Activated CD8-positive, alpha-beta memory T cell treated with anti-CD3 and anti-CD28 coated beads, Interleukin-2, amount 10 ng/mL, durations not matched to agents 7 days and 5 days (primary cell): ENCODE measurements at regions not wholly inside any gene's neighbourhood (a gene's known extent, or its start where the extent isn't known, plus 50 kb on each side); places are given as distances from the start of the nearest gene placed in this dataset.
"Not testable (repeated sequence)": the region's sequence is repeated elsewhere in the genome, so short reads cannot be mapped to it uniquely, and the experiment has no call there.

Source experiments
- ATAC-seq: fragments of 150-1000 bp; cut with Tn5 transposase; one replicate; pipeline ENCODE4 v1.10.0; 2021; ENCODE audit warnings: moderate library complexity
- CTCF ChIA-PET: fragments of 350-600 bp; sonication (Branson Sonifier 250); formaldehyde crosslinking; loops from one replicate; lab custom pipeline; 2021; ENCODE audit warnings: antibody characterized with exemption; lab: Charles Lee
- DNase-seq: peaks from one replicate; pipeline ENCODE4 v3.0.0-alpha.2; 2020
- H3K27ac Mint-ChIP-seq: one replicate; pipeline ENCODE4 v1.8.0; 2021; ENCODE audit warnings: mild to moderate bottlenecking, mixed read lengths
- H3K27me3 Mint-ChIP-seq: one replicate; pipeline ENCODE4 v1.8.0; 2021; ENCODE audit warnings: mixed read lengths
- H3K36me3 Mint-ChIP-seq: one replicate; pipeline ENCODE4 v1.8.0; 2021; ENCODE audit warnings: mild to moderate bottlenecking, mixed read lengths
- H3K4me1 Mint-ChIP-seq: one replicate; pipeline ENCODE4 v1.8.0; 2021; ENCODE audit warnings: mixed read lengths
- H3K4me3 Mint-ChIP-seq: one replicate; pipeline ENCODE4 v1.8.0; 2021; ENCODE audit warnings: mild to moderate bottlenecking, moderate library complexity, mixed read lengths
- H3K9me3 Mint-ChIP-seq: one replicate; pipeline ENCODE4 v1.8.0; 2022; ENCODE audit warnings: low read depth, mixed read lengths

DNA sequence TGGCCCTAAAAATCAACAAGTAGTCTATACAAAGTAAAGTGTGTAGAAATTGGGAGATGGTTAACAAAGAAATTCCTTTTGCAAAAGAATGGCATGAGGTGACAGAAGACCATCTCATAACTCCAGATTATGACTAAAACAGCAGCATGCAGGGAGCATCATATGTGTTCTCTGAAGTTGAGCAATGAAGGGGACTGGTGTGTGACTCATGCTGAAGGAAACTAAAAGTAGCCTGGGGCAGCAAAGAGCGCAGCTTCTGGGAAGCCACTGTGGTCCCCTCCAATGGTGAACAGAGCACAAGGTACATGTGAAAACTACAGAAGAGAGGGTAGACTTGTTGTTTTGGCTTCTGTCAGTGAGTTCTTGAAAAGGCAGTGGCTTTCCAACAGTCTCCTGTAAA is 133.4 kb downstream of the MACC1 start:
- Mint-ChIP-seq H3K27ac (no peak overlapping the region), H3K9me3 (no peaks in the 10 kb centered on the region), H3K4me3 (no peak overlapping the region), H3K4me1 (peaks cover 3% of the 10 kb centered on the region), H3K36me3 (no peaks in the 10 kb centered on the region), H3K27me3 (no peaks in the 10 kb centered on the region)
- CTCF ChIA-PET, result no interaction called here
- DNase-seq (no peak), ATAC-seq (peak; percentile 33)

DNA sequence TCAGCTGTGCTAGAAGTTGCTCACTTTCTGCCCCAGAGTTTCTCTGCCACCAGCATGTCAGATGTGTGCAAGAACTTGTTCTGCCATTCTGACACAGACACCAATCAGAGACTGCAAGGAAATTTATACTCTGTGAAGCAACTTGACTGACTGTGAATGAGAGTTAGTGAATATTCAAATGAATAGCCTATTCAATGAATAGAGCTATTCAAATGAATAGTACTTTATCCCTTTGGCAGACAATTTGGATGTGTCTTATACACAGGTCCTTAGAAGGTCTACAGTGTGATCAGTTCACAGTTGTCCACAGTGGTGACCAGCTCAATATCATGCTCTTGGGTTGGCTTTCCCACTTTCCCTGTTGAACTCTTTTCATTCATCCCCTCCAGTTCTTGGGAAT is 138.1 kb downstream of the MACC1 start:
- H3K4me3 Mint-ChIP-seq, result no peak overlapping the region
- no peaks in the 10 kb centered on the region for H3K27me3 Mint-ChIP-seq
- H3K9me3 Mint-ChIP-seq, result no peaks in the 10 kb centered on the region
- H3K36me3 Mint-ChIP-seq, result no peaks in the 10 kb centered on the region
- H3K27ac Mint-ChIP-seq, result no peak overlapping the region
- no peak for DNase-seq
- peaks cover 3% of the 10 kb centered on the region for H3K4me1 Mint-ChIP-seq
- ATAC-seq, result no peak
- CTCF ChIA-PET, result no interaction called here

DNA sequence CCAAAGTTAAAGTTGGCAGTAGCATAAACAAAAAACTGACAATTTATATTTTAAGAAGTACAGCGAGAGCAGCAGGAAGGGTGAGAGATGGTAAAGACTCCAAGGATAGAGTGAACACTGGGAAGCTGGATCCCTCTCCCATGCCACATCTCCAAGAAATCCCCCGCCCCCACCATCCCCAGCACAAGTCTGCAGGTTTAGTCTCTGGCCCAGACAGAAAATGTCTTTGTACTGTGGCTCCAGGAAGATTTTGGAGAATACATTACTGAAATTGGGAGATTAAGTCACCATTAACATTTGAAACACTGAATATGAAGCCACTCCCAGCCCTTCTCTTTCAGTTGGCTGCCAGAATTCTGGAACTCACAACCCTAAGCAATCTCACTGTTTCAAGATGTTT is 140.3 kb downstream of the MACC1 start:
- no peaks in the 10 kb centered on the region for H3K27me3 Mint-ChIP-seq
- no peaks in the 10 kb centered on the region for H3K9me3 Mint-ChIP-seq
- no peaks in the 10 kb centered on the region for H3K4me1 Mint-ChIP-seq
- CTCF ChIA-PET, result interaction anchor here (0.9 kb wide), 1 partner anchor 13 kb away, joined by 3 read pairs; no protein-coding TSS in a partner anchor
- DNase-seq (no peak), ATAC-seq (no peak)
- H3K36me3 Mint-ChIP-seq, result no peaks in the 10 kb centered on the region
- no peak overlapping the region for H3K4me3 Mint-ChIP-seq
- no peak overlapping the region for H3K27ac Mint-ChIP-seq

DNA sequence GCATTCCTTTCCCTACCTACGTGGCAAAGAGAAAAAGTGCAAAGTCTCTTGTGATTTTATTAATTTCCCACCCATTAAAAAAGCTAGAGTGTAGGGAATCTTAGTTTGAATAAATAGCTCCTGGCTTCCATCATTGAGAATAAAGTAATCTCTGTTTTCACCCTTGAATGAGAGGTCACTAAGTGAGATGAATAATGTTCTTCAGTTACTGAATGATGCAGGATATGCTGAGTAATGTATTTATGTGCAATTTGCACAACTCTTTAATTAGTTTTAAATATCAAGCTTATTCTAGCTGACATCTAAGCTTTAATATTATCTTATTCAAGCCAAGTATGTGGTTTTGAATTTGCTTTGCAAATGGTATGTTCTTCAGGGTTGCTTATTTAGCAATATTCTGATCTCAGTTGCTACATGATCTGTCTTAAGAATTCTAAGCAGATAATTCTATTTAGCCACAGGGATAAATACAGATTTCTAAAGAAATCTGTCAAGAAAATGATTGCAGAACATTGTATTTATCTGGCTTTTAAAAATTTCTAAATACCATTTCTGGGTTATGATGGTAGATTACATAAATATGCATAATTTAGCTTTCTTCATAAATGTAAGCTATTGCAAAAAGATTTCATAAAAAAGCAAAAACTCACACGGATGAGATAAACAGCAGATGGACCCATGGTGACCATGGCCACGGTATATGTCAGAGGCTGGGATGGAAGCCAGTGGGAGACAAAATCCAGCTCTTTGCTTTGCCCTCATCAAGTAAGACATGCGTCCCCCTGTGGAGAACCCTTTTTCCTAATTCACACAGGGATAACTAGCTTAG is 141.0 kb downstream of the MACC1 start:
- no peaks in the 10 kb centered on the region for H3K27me3 Mint-ChIP-seq
- CTCF ChIA-PET, result interaction anchor here (0.9 kb wide), 1 partner anchor 13 kb away, joined by 3 read pairs; no protein-coding TSS in a partner anchor
- no peak for DNase-seq
- no peak overlapping the region for H3K27ac Mint-ChIP-seq
- no peaks in the 10 kb centered on the region for H3K36me3 Mint-ChIP-seq
- no peaks in the 10 kb centered on the region for H3K4me1 Mint-ChIP-seq
- ATAC-seq, result no peak
- H3K9me3 Mint-ChIP-seq, result no peaks in the 10 kb centered on the region
- no peak overlapping the region for H3K4me3 Mint-ChIP-seq

- H3K9me3 Mint-ChIP-seq, result no peaks in the 10 kb centered on the region
- H3K27me3 Mint-ChIP-seq, result no peaks in the 10 kb centered on the region
- no peak for ATAC-seq
- no peaks in the 10 kb centered on the region for H3K4me1 Mint-ChIP-seq
- H3K36me3 Mint-ChIP-seq, result no peaks in the 10 kb centered on the region
- H3K27ac Mint-ChIP-seq, result no peak overlapping the region
- CTCF ChIA-PET, result no interaction called here
- DNase-seq, result no peak
- H3K4me3 Mint-ChIP-seq, result no peak overlapping the region
Measured at GRCh38 chr7:20075440-20075839, 141.7 kb downstream of the MACC1 start.

DNA sequence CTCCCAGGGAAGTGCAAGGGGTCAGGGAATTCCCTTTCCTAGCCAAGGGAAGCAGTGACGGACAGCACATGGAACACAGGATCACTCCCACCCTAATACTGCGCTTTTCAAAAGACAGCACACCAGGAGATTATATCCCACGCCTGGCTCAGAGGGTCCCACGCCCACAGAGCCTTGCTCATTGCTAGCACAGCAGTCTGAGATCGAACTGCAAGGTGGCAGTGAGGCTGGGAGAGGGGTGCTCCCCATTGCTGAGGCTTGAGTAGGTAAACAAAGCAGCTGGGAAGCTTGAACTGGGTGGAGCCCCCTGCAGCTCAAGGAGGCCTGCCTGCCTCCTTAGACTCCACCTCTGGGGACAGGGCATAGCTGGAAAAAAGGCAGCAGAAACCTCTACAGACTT is 149.2 kb downstream of the MACC1 start:
- H3K9me3 Mint-ChIP-seq, ATAC-seq, H3K4me1 Mint-ChIP-seq, DNase-seq, H3K4me3 Mint-ChIP-seq, H3K27me3 Mint-ChIP-seq, H3K36me3 Mint-ChIP-seq, H3K27ac Mint-ChIP-seq, CTCF ChIA-PET: not testable (repeated sequence)

GRCh38 chr7:20064974-20065862 is 152.0 kb downstream of the MACC1 start:
- CTCF ChIA-PET, result no interaction called here
- Mint-ChIP-seq H3K27me3 (no peaks in the 10 kb centered on the region), H3K4me1 (peaks cover 6% of the 10 kb centered on the region), H3K36me3 (no peaks in the 10 kb centered on the region), H3K9me3 (peaks cover 7% of the 10 kb centered on the region), H3K4me3 (no peak overlapping the region), H3K27ac (no peak overlapping the region)
- ATAC-seq, result no peak
- peak; percentile 41 for DNase-seq

- Mint-ChIP-seq H3K27ac (no peak overlapping the region), H3K27me3 (no peaks in the 10 kb centered on the region), H3K4me1 (peaks cover 6% of the 10 kb centered on the region), H3K36me3 (no peaks in the 10 kb centered on the region), H3K9me3 (peaks cover 7% of the 10 kb centered on the region), H3K4me3 (no peak overlapping the region)
- DNase-seq, result no peak
- CTCF ChIA-PET, result interaction anchor here (1.5 kb wide), 1 partner anchor 12 kb away, joined by 3 read pairs; no protein-coding TSS in a partner anchor
- ATAC-seq, result no peak
Measured at GRCh38 chr7:20064181-20064970, 152.8 kb downstream of the MACC1 start.

- CTCF ChIA-PET, result interaction anchor here (1.5 kb wide), 1 partner anchor 13 kb away, joined by 3 read pairs; no protein-coding TSS in a partner anchor
Measured at GRCh38 chr7:20063644-20064043, 153.5 kb downstream of the MACC1 start.

DNA sequence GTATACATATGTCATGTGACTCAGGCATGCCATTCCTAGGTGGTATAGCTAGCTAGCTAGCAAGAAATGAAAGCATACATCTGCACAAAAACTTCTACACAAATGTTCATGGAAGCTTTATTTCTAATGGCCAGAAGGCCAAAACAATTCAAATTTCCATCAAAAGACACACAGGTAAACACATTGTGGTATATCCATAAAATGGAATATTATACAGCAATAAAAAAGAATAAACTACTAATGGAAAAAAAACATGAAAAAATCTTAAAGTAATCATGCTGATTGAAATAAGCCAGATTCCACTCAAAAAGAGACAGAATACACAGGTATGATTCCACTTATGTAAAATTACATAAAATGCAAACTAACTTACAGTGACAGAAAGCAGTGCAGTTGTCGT is 154.3 kb downstream of the MACC1 start:
- CTCF ChIA-PET, result interaction anchor here (1.5 kb wide), 1 partner anchor 13 kb away, joined by 3 read pairs; no protein-coding TSS in a partner anchor
- H3K36me3 Mint-ChIP-seq, result no peaks in the 10 kb centered on the region
- H3K4me3 Mint-ChIP-seq, result no peak overlapping the region
- H3K27ac Mint-ChIP-seq, result no peak overlapping the region
- peaks cover 9% of the 10 kb centered on the region for H3K9me3 Mint-ChIP-seq
- no peak for DNase-seq
- no peaks in the 10 kb centered on the region for H3K27me3 Mint-ChIP-seq
- ATAC-seq, result no peak
- H3K4me1 Mint-ChIP-seq, result peaks cover 6% of the 10 kb centered on the region

More at GRCh38 chr7:20063644-20064043, 153.5 kb downstream of the MACC1 start:
- H3K27ac Mint-ChIP-seq, result no peak overlapping the region
- H3K27me3 Mint-ChIP-seq, result no peaks in the 10 kb centered on the region
- peaks cover 6% of the 10 kb centered on the region for H3K4me1 Mint-ChIP-seq
- ATAC-seq (no peak), DNase-seq (no peak)
- no peaks in the 10 kb centered on the region for H3K36me3 Mint-ChIP-seq
- H3K4me3 Mint-ChIP-seq, result no peak overlapping the region
- H3K9me3 Mint-ChIP-seq, result peaks cover 7% of the 10 kb centered on the region

DNA sequence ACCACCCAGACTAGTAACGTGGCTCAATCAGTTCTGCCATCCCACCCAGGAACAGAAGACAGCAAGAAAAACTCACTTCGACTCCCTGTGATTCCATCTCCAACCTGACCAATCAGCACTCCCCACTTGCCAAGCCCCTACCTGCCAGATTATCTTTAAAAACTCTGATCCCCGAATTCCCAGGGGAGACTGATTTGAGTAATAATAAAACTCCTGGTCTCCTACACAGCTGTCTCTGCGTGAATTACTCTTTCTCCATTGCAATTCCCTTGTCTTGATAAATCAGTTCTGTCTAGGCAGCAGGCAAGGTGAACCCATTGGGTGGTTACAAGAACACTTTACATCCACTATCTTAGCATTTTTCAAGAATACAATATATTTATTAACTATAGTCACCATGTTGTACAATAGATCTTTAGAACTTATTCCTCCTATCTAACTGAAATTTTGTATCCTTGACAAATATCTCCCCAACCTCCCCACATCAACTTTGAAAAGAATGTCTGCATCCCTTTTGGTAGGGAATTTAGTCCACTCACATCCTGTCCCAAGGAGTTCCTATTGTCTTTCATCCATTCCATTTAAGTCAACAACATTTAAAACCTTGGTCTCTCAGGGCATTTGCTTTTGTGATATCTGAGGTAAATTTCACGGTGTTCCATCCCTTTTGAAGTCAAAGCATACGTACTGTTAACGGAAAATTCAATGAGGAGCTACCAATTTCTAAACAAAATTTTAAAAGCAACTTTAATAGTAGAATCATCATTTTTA is 163.7 kb downstream of the MACC1 start:
- Mint-ChIP-seq H3K27me3 (no peaks in the 10 kb centered on the region), H3K9me3 (peaks cover 7% of the 10 kb centered on the region), H3K4me3 (no peak overlapping the region), H3K27ac (no peak overlapping the region), H3K36me3 (no peaks in the 10 kb centered on the region), H3K4me1 (no peaks in the 10 kb centered on the region)
- CTCF ChIA-PET, result no interaction called here
- ATAC-seq (no peak), DNase-seq (no peak)

DNA sequence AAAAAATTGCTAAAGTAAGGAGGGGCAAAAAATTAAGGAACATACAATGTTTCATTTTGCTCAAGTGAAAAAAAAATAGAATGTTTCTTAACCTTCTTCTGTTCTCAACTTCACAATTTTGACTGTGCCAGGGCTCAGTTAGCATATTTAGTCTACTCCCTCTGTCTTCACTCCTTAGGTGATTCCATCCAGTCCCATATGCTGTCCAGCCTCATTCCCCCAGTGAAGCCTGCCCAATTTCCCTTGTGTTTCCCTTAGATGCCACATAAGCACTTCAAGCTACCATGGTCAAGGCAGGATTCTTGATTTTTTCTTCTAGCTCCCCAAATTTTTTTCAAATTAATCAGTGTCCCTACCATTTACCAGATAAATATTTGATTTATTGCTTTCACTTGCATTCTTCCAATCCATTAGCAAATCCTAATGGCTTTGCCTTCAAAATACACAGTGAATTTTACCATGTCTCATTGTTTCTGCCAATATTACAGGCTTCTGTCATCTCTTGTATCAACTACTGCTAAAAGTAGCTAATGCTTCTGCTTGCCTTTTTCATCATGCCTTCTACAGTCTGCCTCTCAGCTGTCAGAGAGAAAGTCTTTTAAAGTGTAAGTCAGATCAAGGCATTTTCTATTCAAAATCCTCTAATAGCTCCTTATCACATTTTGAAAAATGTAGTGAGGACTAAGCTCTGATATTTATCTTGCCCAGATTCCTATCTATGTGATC is 166.8 kb downstream of the MACC1 start:
- H3K27ac Mint-ChIP-seq, result no peak overlapping the region
- no peaks in the 10 kb centered on the region for H3K4me1 Mint-ChIP-seq
- no peak overlapping the region for H3K4me3 Mint-ChIP-seq
- H3K27me3 Mint-ChIP-seq, result no peaks in the 10 kb centered on the region
- CTCF ChIA-PET, result no interaction called here
- no peaks in the 10 kb centered on the region for H3K36me3 Mint-ChIP-seq
- peaks cover 2% of the 10 kb centered on the region for H3K9me3 Mint-ChIP-seq
- ATAC-seq (no peak), DNase-seq (no peak)
